Stimulated activated CD8-positive, alpha-beta memory T cell treated with anti-CD3 and anti-CD28 coated beads, Interleukin-4, amount 100 ng/mL, for 24 hours (primary cell): ENCODE measurements at regions not wholly inside any gene's neighbourhood (a gene's known extent, or its start where the extent isn't known, plus 50 kb on each side); places are given as distances from the start of the nearest gene placed in this dataset.

Experiments
- DNase-seq: peaks from one replicate; pipeline ENCODE4 v3.0.0-alpha.2; 2020; ENCODE audit warnings: low read depth

GRCh38 chr19:29323440-29324290 lies 110.7 kb upstream of the UQCRFS1 start:
- DNase-seq, result no peak

GRCh38 chr19:29324291-29324680 lies 111.3 kb upstream of the UQCRFS1 start:
- DNase-seq, result no peak

- no peak for DNase-seq
These were observed 111.8 kb upstream of the UQCRFS1 start for GRCh38 chr19:29324717-29325116.

GRCh38 chr19:29325241-29325975 lies 112.5 kb upstream of the UQCRFS1 start:
- no peak for DNase-seq

GRCh38 chr19:29326351-29326750 lies 113.4 kb upstream of the UQCRFS1 start:
- no peak for DNase-seq

GRCh38 chr19:29326849-29327840 lies 114.2 kb upstream of the UQCRFS1 start:
- DNase-seq, result no peak

GRCh38 chr19:29328586-29328985 lies 115.6 kb upstream of the UQCRFS1 start:
- DNase-seq, result no peak

GRCh38 chr19:29329460-29330134 lies 116.6 kb upstream of the UQCRFS1 start:
- DNase-seq, result no peak

- DNase-seq, result no peak
These were observed 123.5 kb upstream of the UQCRFS1 start for GRCh38 chr19:29336425-29336824.

GRCh38 chr19:29337029-29337428 lies 124.1 kb upstream of the UQCRFS1 start:
- no peak for DNase-seq

- no peak for DNase-seq
These were observed 125.5 kb upstream of the UQCRFS1 start for GRCh38 chr19:29338480-29338879.

GRCh38 chr19:29342721-29343120 lies 129.8 kb upstream of the UQCRFS1 start:
- DNase-seq, result no peak

- DNase-seq, result no peak
These were observed 151.3 kb upstream of the UQCRFS1 start for GRCh38 chr19:29364224-29364726.

- DNase-seq, result no peak
These were observed 152.0 kb upstream of the UQCRFS1 start for GRCh38 chr19:29364999-29365398.

- no peak for DNase-seq
These were observed 153.0 kb upstream of the UQCRFS1 start for GRCh38 chr19:29365836-29366417.

- DNase-seq, result no peak
These were observed 153.8 kb upstream of the UQCRFS1 start for GRCh38 chr19:29366757-29367156.

GRCh38 chr19:29367791-29368222 lies 154.9 kb upstream of the UQCRFS1 start:
- DNase-seq, result no peak

GRCh38 chr19:29370276-29370675 lies 155.5 kb upstream of the VSTM2B start:
- DNase-seq, result no peak

GRCh38 chr19:29371251-29372090 lies 154.3 kb upstream of the VSTM2B start:
- no peak for DNase-seq

GRCh38 chr19:29372091-29372415 lies 153.7 kb upstream of the VSTM2B start:
- DNase-seq, result no peak
